Peyer's patch (tissue), 4 donors: ENCODE measurements at regions not wholly inside any gene's neighbourhood (a gene's known extent, or its start where the extent isn't known, plus 50 kb on each side); places are given as distances from the start of the nearest gene placed in this dataset.

Experiments used
- DNase-seq, 3 donors: peaks; one replicate each; pipeline ENCODE4 v3.0.0-alpha.2; 2017 to 2019
- H3K27ac ChIP-seq, 4 donors: fragments of 200-600 bp; sonication (generic); one replicate each; pipeline ENCODE4 v1.5.1; 2016 to 2019
- H3K27me3 ChIP-seq, 2 donors: fragments of 200-600 bp; sonication (generic); one replicate each; pipeline ENCODE4 v1.5.1; 2019
- H3K36me3 ChIP-seq, 3 donors: fragments of 200-600 bp; sonication (generic); one replicate each; pipeline ENCODE4 v1.5.1; 2016 to 2019
- H3K4me1 ChIP-seq, 4 donors: fragments of 200-600 bp; sonication (generic); one replicate each; pipeline ENCODE4 v1.5.1; 2016 to 2019
- H3K4me3 ChIP-seq, 4 donors: fragments of 200-600 bp; sonication (generic); 1 replicate in 3 of 4; 2 replicates in 1 of 4; pipeline ENCODE4 v1.5.1; 2016 to 2019; ENCODE audit warnings: mild to moderate bottlenecking in 1 of 4
- H3K9me3 ChIP-seq, 4 donors: fragments of 200-600 bp; sonication (generic); one replicate each; pipeline ENCODE4 v1.5.1; 2016 to 2019; ENCODE audit warnings: mild to moderate bottlenecking in 1 of 4
- CTCF ChIP-seq, 6 experiments: fragments of 450-650 bp in 4 of 6; fragments of 200-600 bp in 2 of 6; sonication (generic) in 1 of 6; IDR thresholded peaks; one replicate each; pipeline ENCODE4 v1.5.1; 2017 to 2019; ENCODE audit warnings: antibody characterized with exemption in 6 of 6, mild to moderate bottlenecking in 3 of 6, moderate library complexity in 1 of 6
- POLR2A ChIP-seq, 2 donors: fragments of 450-650 bp; IDR thresholded peaks; one replicate each; pipeline ENCODE4 v1.5.1; 2017; ENCODE audit warnings: antibody characterized with exemption in 2 of 2, mild to moderate bottlenecking in 2 of 2, moderate library complexity in 2 of 2

GRCh38 chr9:88852794-88853193 is 138.5 kb upstream of the S1PR3 start:
- no peaks in the 10 kb centered on the region for H3K27me3 ChIP-seq
- no peaks in the 10 kb centered on the region for H3K4me1 ChIP-seq
- TF ChIP-seq CTCF (IDR thresholded peaks at IDR 0.05) (no peak), POLR2A (IDR thresholded peaks at IDR 0.05) (no peak)
- no peaks in the 10 kb centered on the region for H3K9me3 ChIP-seq
- no peaks in the 10 kb centered on the region for H3K36me3 ChIP-seq
- H3K4me3 ChIP-seq = no peak overlapping the region
- H3K27ac ChIP-seq = no peak overlapping the region
- no peak for DNase-seq

DNA sequence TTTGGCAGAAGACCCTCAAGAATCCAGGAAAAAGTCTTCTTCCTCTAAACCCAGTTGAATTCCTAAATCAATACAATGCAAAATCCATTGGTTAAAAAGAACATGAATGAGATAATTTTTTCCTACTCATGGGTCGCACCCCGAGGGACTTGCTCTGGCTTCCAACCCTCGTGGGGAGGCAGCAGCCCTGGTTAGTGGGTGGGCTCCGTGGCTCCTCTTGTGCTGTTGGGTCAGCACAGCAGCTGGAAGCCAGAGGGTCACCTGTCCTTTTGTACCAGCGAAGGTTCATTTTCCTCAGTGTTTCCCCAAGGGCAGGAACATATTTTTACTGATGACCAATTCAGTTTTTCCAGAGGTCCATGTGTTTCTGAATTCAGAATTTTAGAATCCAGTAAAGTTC is 120.6 kb upstream of the S1PR3 start:
- Histone ChIP-seq H3K27ac (no peak overlapping the region), H3K4me3 (no peak overlapping the region), H3K9me3 (no peaks in the 10 kb centered on the region), H3K36me3 (no peaks in the 10 kb centered on the region), H3K27me3 (no peaks in the 10 kb centered on the region), H3K4me1 (no peaks in the 10 kb centered on the region)
- no peak for DNase-seq
- no peak for TF ChIP-seq POLR2A (IDR thresholded peaks at IDR 0.05)
- TF ChIP-seq CTCF (IDR thresholded peaks at IDR 0.05) = no peak

- no peak overlapping the region for H3K4me3 ChIP-seq
- no peaks in the 10 kb centered on the region for H3K27me3 ChIP-seq
- H3K27ac ChIP-seq = no peak overlapping the region
- DNase-seq = no peak
- H3K4me1 ChIP-seq = no peaks in the 10 kb centered on the region
- H3K9me3 ChIP-seq = no peaks in the 10 kb centered on the region
- TF ChIP-seq CTCF (IDR thresholded peaks at IDR 0.05) (no peak), POLR2A (IDR thresholded peaks at IDR 0.05) (no peak)
- H3K36me3 ChIP-seq = no peaks in the 10 kb centered on the region
These were observed 119.6 kb upstream of the S1PR3 start for GRCh38 chr9:88871669-88872068.

GRCh38 chr9:88872192-88872946 is 118.9 kb upstream of the S1PR3 start:
- Histone ChIP-seq H3K4me1 (no peaks in the 10 kb centered on the region), H3K36me3 (no peaks in the 10 kb centered on the region), H3K27ac (no peak overlapping the region), H3K9me3 (no peaks in the 10 kb centered on the region), H3K27me3 (no peaks in the 10 kb centered on the region), H3K4me3 (no peak overlapping the region)
- TF ChIP-seq POLR2A (IDR thresholded peaks at IDR 0.05) = no peak
- no peak for TF ChIP-seq CTCF (IDR thresholded peaks at IDR 0.05)
- DNase-seq = no peak

- H3K9me3 ChIP-seq = no peaks in the 10 kb centered on the region
- TF ChIP-seq POLR2A (IDR thresholded peaks at IDR 0.05) (no peak), CTCF (IDR thresholded peaks at IDR 0.05) (no peak)
These were observed 117.6 kb upstream of the S1PR3 start for GRCh38 chr9:88873635-88874034.

More at GRCh38 chr9:88873635-88874034, 117.6 kb upstream of the S1PR3 start:
- no peak overlapping the region for H3K27ac ChIP-seq
- no peaks in the 10 kb centered on the region for H3K36me3 ChIP-seq
- no peaks in the 10 kb centered on the region for H3K27me3 ChIP-seq
- no peak overlapping the region for H3K4me3 ChIP-seq
- H3K4me1 ChIP-seq = no peaks in the 10 kb centered on the region
- DNase-seq = no peak
